WERI-Rb-1 (cell line): ENCODE measurements at regions not wholly inside any gene's neighbourhood (a gene's known extent, or its start where the extent isn't known, plus 50 kb on each side); places are given as distances from the start of the nearest gene placed in this dataset.

Source experiments
- DNase-seq: peaks from one replicate; pipeline ENCODE4 v3.0.0-alpha.2; 2020
- H3K27ac ChIP-seq: fragments of 250-450 bp; sonication (Bioruptor Pico); 2 replicates; pipeline ENCODE4 v1.5.1; 2020; ENCODE audit warnings: mild to moderate bottlenecking, moderate library complexity
- H3K27me3 ChIP-seq: fragments of 250-450 bp; sonication (Bioruptor Pico); 2 replicates; pipeline ENCODE4 v1.5.1; 2021; ENCODE audit warnings: mild to moderate bottlenecking, low read depth, moderate library complexity; ENCODE audit not compliant: insufficient read depth, severe bottlenecking
- H3K36me3 ChIP-seq: fragments of 250-450 bp; sonication (Bioruptor Pico); 2 replicates; pipeline ENCODE4 v1.5.1; 2020; ENCODE audit warnings: mild to moderate bottlenecking, moderate library complexity
- H3K4me3 ChIP-seq: 2 replicates; pipeline ENCODE4 v1.5.1; 2011; ENCODE audit warnings: low read depth, mild to moderate bottlenecking, control low read depth, low read length
- H3K9me3 ChIP-seq: fragments of 250-450 bp; sonication (Bioruptor Pico); 2 replicates; pipeline ENCODE4 v1.5.1; 2021; ENCODE audit warnings: mild to moderate bottlenecking, moderate library complexity; ENCODE audit not compliant: severe bottlenecking
- TF ChIP-seq, protein P1 (sequence below): IDR thresholded peaks from 2 replicates; pipeline ENCODE4 v1.5.1; 2011; ENCODE audit warnings: low read depth, mild to moderate bottlenecking, control low read depth, inconsistent platforms, low read length

DNA sequence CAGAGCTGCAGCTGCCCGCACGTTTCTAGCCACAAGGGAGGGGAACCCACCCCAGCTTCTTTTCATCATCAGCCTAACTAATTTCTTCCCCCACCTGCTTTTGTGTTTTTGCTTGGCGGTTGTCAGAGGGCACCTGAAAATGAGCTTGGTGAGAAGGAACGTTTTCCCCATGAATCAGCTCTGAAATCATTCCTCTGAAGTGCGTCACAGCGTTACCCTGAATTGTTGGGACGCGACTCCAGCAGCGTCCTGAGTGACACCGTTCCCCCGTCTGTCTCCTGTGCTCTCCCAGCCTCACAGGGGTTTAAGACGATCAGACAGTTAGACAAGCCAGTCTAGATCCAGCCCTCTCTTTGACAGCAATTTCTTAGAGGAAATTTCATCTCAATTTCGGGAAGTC lies 722.9 kb upstream of the EEF2KMT start:
- H3K27me3 ChIP-seq = no peaks in the 10 kb centered on the region
- H3K9me3 ChIP-seq = no peaks in the 10 kb centered on the region
- TF ChIP-seq, protein P1, sequence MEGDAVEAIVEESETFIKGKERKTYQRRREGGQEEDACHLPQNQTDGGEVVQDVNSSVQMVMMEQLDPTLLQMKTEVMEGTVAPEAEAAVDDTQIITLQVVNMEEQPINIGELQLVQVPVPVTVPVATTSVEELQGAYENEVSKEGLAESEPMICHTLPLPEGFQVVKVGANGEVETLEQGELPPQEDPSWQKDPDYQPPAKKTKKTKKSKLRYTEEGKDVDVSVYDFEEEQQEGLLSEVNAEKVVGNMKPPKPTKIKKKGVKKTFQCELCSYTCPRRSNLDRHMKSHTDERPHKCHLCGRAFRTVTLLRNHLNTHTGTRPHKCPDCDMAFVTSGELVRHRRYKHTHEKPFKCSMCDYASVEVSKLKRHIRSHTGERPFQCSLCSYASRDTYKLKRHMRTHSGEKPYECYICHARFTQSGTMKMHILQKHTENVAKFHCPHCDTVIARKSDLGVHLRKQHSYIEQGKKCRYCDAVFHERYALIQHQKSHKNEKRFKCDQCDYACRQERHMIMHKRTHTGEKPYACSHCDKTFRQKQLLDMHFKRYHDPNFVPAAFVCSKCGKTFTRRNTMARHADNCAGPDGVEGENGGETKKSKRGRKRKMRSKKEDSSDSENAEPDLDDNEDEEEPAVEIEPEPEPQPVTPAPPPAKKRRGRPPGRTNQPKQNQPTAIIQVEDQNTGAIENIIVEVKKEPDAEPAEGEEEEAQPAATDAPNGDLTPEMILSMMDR = no peak
- no peaks in the 10 kb centered on the region for H3K36me3 ChIP-seq
- no peak for DNase-seq
- no peak overlapping the region for H3K27ac ChIP-seq
- no peak overlapping the region for H3K4me3 ChIP-seq

DNA sequence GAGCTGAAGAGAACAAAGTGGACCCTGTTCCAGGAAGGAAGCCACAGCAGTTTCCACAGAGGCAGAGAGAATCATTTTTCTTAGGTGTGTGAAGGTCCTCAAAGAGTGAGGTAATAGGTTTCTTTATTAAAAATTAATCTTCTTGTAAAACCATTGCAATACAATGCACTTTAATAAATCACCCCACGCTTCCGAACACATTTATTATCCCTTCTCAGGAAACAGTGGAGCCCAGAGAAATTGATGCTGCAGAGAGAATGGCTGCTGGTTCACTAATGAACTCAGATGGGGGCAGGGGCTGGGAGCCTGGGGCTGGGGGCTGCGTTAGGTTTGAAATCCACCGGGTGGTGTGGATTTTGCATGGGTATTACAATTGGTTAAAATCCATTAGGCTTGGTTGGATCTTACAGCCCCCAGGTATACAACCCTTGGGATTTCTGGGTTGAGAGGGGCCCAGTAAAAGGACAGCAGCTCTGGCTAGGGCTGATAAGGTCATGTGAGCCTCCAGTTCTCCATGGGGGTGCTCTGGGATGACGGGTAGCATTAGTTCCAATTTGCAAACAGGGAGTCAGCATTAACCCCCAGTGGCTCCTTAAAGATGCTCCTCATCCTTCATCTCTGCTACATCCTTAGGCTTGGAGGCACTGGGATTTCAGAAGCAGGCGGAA lies 718.1 kb upstream of the EEF2KMT start:
- Histone ChIP-seq H3K4me3 (no peak overlapping the region), H3K9me3 (no peaks in the 10 kb centered on the region), H3K27ac (no peak overlapping the region), H3K27me3 (no peaks in the 10 kb centered on the region), H3K36me3 (no peaks in the 10 kb centered on the region)
- no peak for DNase-seq
- TF ChIP-seq, protein P1 = no peak

DNA sequence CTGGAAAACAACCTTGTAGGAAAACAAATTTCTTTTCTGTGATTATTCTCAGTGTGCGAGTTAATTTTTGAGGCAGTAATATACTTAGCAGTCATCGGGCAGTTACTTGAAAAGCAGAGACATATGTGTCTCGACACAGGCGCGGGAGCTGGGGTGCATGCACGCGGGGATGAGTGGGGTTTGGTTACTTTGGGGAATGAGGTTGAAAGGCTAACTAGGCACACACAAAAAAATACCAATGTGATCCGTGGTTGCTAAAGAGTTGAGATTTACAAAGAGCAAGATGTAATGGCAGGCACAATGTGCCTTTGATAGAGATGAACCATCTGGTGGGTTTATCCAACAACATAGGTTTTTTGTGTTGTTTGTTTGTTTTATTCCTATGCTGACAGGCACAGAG lies 703.8 kb upstream of the EEF2KMT start:
- no peaks in the 10 kb centered on the region for H3K36me3 ChIP-seq
- no peak overlapping the region for H3K27ac ChIP-seq
- H3K27me3 ChIP-seq = no peaks in the 10 kb centered on the region
- DNase-seq = no peak
- TF ChIP-seq, protein P1 = no peak
- H3K9me3 ChIP-seq = no peaks in the 10 kb centered on the region
- H3K4me3 ChIP-seq = 0 out of 2 replicates have a peak overlapping the region, but pooled peaks have one; percentile 10

DNA sequence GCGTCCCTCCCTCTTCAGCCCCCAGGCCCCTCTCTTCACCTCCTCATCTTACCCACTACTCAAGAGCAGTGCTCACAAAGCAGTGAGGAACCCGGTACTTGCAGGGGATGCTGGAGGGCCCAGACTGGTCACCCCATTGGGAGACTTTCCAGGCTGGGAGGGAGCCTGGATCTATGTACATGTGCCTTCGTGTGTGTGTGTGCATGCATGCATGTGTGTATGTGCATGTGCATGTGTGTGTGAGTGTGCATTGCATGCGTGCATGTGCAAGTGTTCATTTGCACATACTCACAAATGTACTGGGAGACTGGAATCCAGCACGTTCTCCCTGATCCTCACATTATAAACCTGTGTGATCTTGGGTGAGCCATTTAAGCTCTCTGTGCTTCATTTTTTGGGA lies 696.0 kb upstream of the EEF2KMT start:
- DNase-seq = no peak
- Histone ChIP-seq H3K9me3 (peaks cover 2% of the 10 kb centered on the region), H3K27me3 (no peaks in the 10 kb centered on the region), H3K27ac (no peak overlapping the region), H3K36me3 (no peaks in the 10 kb centered on the region), H3K4me3 (no peak overlapping the region)
- TF ChIP-seq, protein P1 = no peak

DNA sequence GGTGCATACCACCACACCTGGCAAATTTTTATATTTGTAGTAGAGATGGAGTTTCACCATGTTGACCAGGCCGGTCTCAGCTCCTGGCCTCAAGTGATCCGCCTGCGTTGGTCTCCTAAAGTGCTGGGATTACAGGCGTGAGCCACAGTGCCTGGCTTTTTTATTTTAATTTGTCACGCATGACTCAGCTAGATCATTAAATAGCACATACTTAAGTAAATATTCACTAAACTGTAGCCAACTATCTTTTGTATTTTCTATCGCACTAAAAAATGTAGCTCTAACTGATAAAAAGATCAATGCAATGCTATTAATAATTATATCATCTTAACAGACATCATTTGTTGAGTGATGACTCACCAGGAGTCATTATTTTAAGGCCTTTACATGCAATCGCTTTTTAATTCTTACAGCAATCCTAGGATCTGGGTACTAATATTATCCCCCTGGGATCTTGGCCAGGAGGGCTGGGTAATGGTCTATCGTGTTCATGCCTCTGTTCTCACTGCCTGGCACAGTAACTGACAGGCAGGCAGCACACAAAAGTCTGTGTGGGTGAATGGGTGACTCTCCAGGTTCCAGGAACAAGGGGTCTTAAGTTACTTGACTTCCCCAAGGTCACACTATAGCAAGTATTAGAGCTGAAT lies 693.5 kb upstream of the EEF2KMT start:
- TF ChIP-seq, protein P1 = no peak
- Histone ChIP-seq H3K36me3 (no peaks in the 10 kb centered on the region), H3K9me3 (peaks cover 2% of the 10 kb centered on the region), H3K27me3 (no peaks in the 10 kb centered on the region), H3K27ac (no peak overlapping the region), H3K4me3 (no peak overlapping the region)
- no peak for DNase-seq
